Erythroblast (primary cell): ENCODE measurements at regions not wholly inside any gene's neighbourhood (a gene's known extent, or its start where the extent isn't known, plus 50 kb on each side); places are given as distances from the start of the nearest gene placed in this dataset.

ENCODE experiments used
- GATA1 ChIP-seq: IDR thresholded peaks from 2 replicates; pipeline ENCODE4 v1.6.1; 2011; ENCODE audit warnings: low read depth, mild to moderate bottlenecking, control low read depth, low read length, moderate library complexity
- POLR2A ChIP-seq: IDR thresholded peaks from 2 replicates; pipeline ENCODE4 v1.6.1; 2011; ENCODE audit warnings: mild to moderate bottlenecking, low read length

DNA sequence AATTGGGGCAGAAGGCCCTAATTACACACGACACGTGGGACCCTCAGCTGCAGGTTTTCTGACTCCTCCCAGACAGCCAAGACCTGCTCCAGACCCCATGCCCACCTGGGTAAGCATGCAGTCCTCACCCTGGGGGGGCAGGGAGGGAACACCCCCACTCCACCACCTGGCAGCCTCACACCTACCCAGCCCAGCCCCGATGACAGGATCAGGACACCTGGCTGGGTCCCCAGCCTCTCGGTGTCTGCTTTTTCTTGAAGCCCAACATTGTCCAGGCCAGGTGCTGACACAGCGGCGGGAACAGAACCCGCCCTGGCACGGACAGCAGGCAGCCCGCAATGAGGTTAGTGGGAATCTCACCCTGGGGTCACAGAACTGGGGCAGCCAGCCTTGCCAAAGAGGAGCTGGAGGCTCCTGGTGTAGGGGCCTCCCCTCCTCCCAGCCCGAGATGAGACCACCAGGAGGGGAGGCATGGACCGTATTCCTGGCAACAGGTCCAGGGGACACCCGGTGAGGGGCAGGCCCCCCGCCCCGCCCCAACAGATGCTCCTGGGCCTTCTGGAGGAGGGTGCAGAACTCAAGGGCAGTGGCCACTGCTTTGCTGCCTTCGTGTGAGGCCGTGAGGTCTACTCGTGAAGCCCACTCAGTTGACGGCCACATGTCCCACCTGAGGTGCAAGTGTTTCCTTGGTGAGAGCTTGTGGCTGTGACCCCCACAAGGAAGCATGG lies 103.8 kb downstream of the DLL1 start:
- no peak for TF ChIP-seq POLR2A
- TF ChIP-seq GATA1: no peak
